ENCODE measurements at regions not wholly inside any gene's neighbourhood (a gene's known extent, or its start where the extent isn't known, plus 50 kb on each side); places are given as distances from the start of the nearest gene placed in this dataset.

DNA sequence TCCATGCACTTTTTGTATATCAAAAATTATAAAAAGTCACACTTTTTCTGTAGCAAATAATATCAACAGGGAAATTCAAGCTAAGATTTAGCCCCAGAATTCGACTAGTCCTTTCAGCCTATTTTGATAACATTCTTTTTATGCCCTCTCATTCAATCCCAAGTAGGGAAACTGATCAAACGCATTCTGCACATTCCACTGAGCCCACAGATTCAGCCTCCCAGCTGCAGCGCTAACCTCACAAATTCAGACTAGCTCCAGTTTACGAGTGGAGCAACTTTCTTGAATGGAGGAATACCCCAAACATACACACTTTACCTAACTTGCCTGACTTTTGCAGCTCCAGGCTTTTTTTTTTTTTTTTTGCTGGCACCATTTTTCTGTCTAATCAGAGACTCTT is 70.3 kb upstream of the HEY2 start:
- H3K27ac ChIP-seq, result no peak overlapping the region
- TF ChIP-seq, protein P1, sequence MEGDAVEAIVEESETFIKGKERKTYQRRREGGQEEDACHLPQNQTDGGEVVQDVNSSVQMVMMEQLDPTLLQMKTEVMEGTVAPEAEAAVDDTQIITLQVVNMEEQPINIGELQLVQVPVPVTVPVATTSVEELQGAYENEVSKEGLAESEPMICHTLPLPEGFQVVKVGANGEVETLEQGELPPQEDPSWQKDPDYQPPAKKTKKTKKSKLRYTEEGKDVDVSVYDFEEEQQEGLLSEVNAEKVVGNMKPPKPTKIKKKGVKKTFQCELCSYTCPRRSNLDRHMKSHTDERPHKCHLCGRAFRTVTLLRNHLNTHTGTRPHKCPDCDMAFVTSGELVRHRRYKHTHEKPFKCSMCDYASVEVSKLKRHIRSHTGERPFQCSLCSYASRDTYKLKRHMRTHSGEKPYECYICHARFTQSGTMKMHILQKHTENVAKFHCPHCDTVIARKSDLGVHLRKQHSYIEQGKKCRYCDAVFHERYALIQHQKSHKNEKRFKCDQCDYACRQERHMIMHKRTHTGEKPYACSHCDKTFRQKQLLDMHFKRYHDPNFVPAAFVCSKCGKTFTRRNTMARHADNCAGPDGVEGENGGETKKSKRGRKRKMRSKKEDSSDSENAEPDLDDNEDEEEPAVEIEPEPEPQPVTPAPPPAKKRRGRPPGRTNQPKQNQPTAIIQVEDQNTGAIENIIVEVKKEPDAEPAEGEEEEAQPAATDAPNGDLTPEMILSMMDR (IDR thresholded peaks at IDR 0.05), result no peak
- TF ChIP-seq ZFX (IDR thresholded peaks at IDR 0.05; ENCODE audit: borderline replicate concordance), result no peak

DNA sequence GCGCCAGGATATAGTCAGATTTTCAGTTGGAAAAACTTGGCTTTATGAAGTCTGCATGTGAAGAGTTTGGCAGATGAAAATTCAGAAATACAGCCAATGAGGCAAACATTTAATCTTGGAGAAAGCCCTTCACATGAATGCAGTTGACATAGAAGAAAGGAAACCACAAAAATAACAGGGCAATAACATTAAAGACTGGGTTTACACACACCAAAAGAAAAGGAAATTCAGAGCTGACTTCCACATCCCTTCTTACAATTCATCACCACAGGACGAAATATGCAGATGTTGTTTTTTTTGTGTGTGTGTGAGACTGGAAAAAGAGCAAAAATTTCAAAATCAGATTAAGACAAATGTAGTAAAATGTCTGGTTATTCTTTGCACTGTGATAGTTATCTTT is 69.8 kb upstream of the HEY2 start:
- H3K27ac ChIP-seq, result no peak overlapping the region
- no peak for TF ChIP-seq ZFX (IDR thresholded peaks at IDR 0.05; ENCODE audit: borderline replicate concordance)
- TF ChIP-seq, protein P1 (IDR thresholded peaks at IDR 0.05), result no peak

DNA sequence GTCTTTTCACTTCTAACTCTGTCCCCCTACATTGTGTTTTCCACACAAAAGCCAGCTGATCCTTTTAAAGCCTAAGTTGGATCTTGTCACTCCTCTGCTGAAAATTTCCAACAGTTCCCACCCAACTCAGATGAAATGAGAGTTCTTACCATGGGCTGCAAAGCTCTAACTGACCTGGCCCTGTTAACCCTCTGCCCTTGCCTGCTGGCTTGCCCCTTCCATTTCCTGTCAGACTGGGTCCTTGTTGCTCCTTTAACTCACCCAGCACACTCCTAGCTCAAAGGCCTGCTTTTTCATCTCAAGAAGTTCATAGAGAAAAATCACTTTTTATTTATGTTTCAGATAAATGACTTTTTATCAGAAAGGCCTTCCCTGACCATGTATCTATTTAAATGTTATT is 66.5 kb upstream of the HEY2 start:
- TF ChIP-seq, protein P1 (IDR thresholded peaks at IDR 0.05), result no peak

DNA sequence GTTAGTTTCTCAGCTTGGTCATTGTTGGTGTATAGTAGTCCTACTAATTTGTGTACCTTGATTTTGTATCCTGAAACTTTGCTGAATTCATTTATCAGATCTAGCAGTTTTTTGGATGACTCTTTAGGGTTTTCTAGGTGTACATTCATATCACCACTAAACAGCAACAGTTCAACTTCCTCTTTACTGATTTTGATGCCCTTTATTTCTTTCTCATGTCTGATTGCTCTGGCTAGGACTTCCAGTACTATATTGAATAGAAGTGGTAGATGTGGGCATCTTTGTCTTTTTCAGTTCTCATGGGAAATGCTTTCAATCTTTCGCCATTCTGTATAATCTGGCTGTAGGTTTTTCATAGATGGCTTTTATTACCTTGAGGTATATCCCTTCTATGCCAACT is 61.3 kb upstream of the HEY2 start:
- TF ChIP-seq ZFX (IDR thresholded peaks at IDR 0.05; ENCODE audit: borderline replicate concordance), result no peak
- TF ChIP-seq, protein P1 (IDR thresholded peaks at IDR 0.05), result no peak
- H3K27ac ChIP-seq, result no peak overlapping the region

More for the DNA sequence above, 66.5 kb upstream of the HEY2 start:
- H3K27ac ChIP-seq, result no peak overlapping the region

DNA sequence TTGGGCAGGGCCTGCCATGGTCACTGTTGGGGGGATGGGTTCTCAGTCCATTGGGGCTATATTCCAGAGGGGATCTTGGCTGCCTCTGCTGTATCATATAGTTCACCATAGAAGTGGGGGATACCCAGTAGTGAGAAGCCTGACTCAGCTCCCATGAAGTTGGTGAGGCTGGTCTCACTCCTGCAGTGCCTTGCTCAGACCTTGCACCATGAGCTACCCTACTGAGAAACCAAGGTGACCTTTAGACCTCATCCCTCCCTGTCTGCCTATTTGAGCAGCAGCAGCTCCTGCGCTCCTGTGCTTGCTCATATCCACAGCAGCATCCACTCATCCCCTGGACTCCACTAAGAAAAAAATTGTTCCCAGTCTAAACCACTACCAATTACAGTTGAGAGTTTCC is 56.0 kb upstream of the HEY2 start:
- no peak overlapping the region for H3K27ac ChIP-seq
- TF ChIP-seq ZFX (IDR thresholded peaks at IDR 0.05; ENCODE audit: borderline replicate concordance), result no peak
- TF ChIP-seq, protein P1 (IDR thresholded peaks at IDR 0.05), result no peak

DNA sequence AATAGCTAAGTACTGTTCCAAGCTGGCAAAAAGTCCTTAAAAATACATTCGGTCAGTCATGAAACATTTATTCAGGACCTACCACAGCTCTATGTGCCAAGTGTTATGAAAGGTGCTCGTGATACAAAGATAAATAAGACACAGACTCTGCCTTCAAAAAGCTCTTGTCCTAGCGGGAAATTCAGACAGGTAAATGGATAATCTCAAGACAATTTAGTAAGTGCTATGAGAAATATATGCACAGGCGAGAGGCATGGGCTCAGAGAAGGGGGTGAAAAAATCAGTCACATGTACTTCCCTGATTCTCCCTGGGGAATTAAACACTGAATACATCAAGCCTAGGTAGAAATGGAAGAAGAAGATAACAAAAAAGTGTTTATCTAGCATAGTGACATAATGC is 49.8 kb upstream of the HEY2 start:
- no peak overlapping the region for H3K27ac ChIP-seq
- no peak for TF ChIP-seq ZFX (IDR thresholded peaks at IDR 0.05; ENCODE audit: borderline replicate concordance)
- TF ChIP-seq, protein P1 (IDR thresholded peaks at IDR 0.05), result no peak
